DND-41 (cell line): ENCODE measurements at regions not wholly inside any gene's neighbourhood (a gene's known extent, or its start where the extent isn't known, plus 50 kb on each side); places are given as distances from the start of the nearest gene placed in this dataset.

Experiments used
- ATAC-seq: fragments of 200-7000 bp; cut with Tn5 transposase; 3 replicates; pipeline ENCODE4 v1.9.1; 2021; ENCODE audit warnings: low read depth; ENCODE audit not compliant: insufficient read depth
- DNase-seq: peaks from one replicate; pipeline ENCODE4 v3.0.0-alpha.2; 2020
- H2AFZ ChIP-seq: 2 replicates; pipeline ENCODE4 v1.6.0; 2012; ENCODE audit warnings: low read depth, low read length
- H3K27ac ChIP-seq: 2 replicates; pipeline ENCODE4 v1.5.1; 2012; ENCODE audit warnings: low read length, inconsistent platforms
- H3K27me3 ChIP-seq: fragments of 200-600 bp; sonication (generic); 2 replicates; pipeline ENCODE4 v1.6.0; 2012; ENCODE audit warnings: low read length, mild to moderate bottlenecking, inconsistent platforms; ENCODE audit not compliant: insufficient read depth, poor library complexity
- H3K36me3 ChIP-seq: 2 replicates; pipeline ENCODE4 v1.5.1; 2012; ENCODE audit warnings: low read length, inconsistent platforms; ENCODE audit not compliant: insufficient read depth
- H3K4me1 ChIP-seq: 2 replicates; pipeline ENCODE4 v1.5.1; 2012; ENCODE audit warnings: mild to moderate bottlenecking, low read length; ENCODE audit not compliant: insufficient read depth
- H3K4me2 ChIP-seq: 2 replicates; pipeline ENCODE4 v1.6.0; 2012; ENCODE audit warnings: mild to moderate bottlenecking, moderate library complexity, low read length, inconsistent platforms; ENCODE audit not compliant: insufficient read depth
- H3K4me3 ChIP-seq, 2 experiments: fragments of 200-600 bp in 1 of 2; shearing (Covaris generic) in 1 of 2; 2 replicates each; pipeline ENCODE4 v1.5.1; 2012 to 2016; ENCODE audit warnings: inconsistent platforms in 2 of 2, low read length in 2 of 2, mild to moderate bottlenecking in 2 of 2, low read depth in 1 of 2, moderate library complexity in 1 of 2
- H3K79me2 ChIP-seq: 2 replicates; pipeline ENCODE4 v1.6.0; 2012; ENCODE audit warnings: low read length, inconsistent platforms; ENCODE audit not compliant: insufficient read depth
- H3K9ac ChIP-seq: 2 replicates; pipeline ENCODE4 v1.6.0; 2012; ENCODE audit warnings: low read depth, mild to moderate bottlenecking, inconsistent platforms, low read length, moderate library complexity
- H3K9me3 ChIP-seq: 2 replicates; pipeline ENCODE4 v1.5.1; 2012; ENCODE audit warnings: low read length, moderate library complexity, mild to moderate bottlenecking, inconsistent platforms; ENCODE audit not compliant: insufficient read depth, severe bottlenecking
- H4K20me1 ChIP-seq: 2 replicates; pipeline ENCODE4 v1.6.0; 2012; ENCODE audit warnings: low read length; ENCODE audit not compliant: insufficient read depth
- CTCF ChIP-seq: IDR thresholded peaks from 2 replicates; pipeline ENCODE4 v1.5.1; 2012; ENCODE audit warnings: borderline replicate concordance, low read length, moderate library complexity, mild to moderate bottlenecking; ENCODE audit not compliant: poor library complexity, severe bottlenecking; ENCODE audit errors: extremely low read depth
- EZH2 ChIP-seq: IDR thresholded peaks from 3 replicates; pipeline ENCODE4 v1.6.1; 2012; ENCODE audit warnings: borderline replicate concordance, low read depth, mild to moderate bottlenecking, moderate library complexity, low read length, inconsistent platforms; ENCODE audit not compliant: severe bottlenecking

GRCh38 chr13:31610270-31610998 lies 128.9 kb upstream of the RXFP2 start:
- H2AFZ ChIP-seq = no peak overlapping the region
- DNase-seq = no peak
- H3K27ac ChIP-seq = no peak overlapping the region
- no peaks in the 10 kb centered on the region for H4K20me1 ChIP-seq
- H3K4me3 ChIP-seq = no peak overlapping the region
- no peak overlapping the region for H3K9ac ChIP-seq
- H3K79me2 ChIP-seq = no peaks in the 10 kb centered on the region
- no peaks in the 10 kb centered on the region for H3K4me1 ChIP-seq
- H3K36me3 ChIP-seq = no peaks in the 10 kb centered on the region
- H3K4me2 ChIP-seq = no peak overlapping the region
- TF ChIP-seq CTCF (no peak), EZH2 (no peak)
- no peaks in the 10 kb centered on the region for H3K9me3 ChIP-seq
- no peak for ATAC-seq
- H3K27me3 ChIP-seq = no peaks in the 10 kb centered on the region

DNA sequence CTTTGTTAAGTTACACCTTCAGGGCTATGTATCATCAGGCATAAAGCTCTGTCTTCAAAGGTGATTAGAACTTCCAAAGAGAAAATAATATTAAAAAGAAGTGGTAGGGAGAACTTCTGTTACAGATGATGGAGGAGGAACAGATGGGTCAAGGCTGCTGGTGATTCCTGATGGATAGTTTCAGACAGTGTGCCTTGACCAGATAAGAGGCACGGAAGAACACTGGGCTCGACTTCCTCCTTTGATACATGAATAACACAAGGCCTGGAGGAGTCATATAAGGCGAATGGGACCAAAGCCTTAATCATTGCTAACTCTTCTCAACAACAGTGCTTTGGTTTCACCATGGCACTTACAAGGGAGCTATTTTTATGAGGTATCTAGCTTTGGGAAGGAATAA lies 128.1 kb upstream of the RXFP2 start:
- Histone ChIP-seq H3K79me2 (no peaks in the 10 kb centered on the region), H2AFZ (no peak overlapping the region), H3K27me3 (no peaks in the 10 kb centered on the region), H3K9me3 (no peaks in the 10 kb centered on the region), H3K4me3 (no peak overlapping the region), H3K27ac (no peak overlapping the region), H3K4me1 (no peaks in the 10 kb centered on the region), H3K9ac (no peak overlapping the region), H3K4me2 (no peak overlapping the region), H3K36me3 (no peaks in the 10 kb centered on the region), H4K20me1 (no peaks in the 10 kb centered on the region)
- DNase-seq (no peak), ATAC-seq (no peak)
- TF ChIP-seq EZH2 = no peak
- TF ChIP-seq CTCF = no peak

- H3K79me2 ChIP-seq = no peaks in the 10 kb centered on the region
- ATAC-seq (no peak), DNase-seq (no peak)
- no peak overlapping the region for H3K9ac ChIP-seq
- no peak overlapping the region for H2AFZ ChIP-seq
- H3K4me2 ChIP-seq = no peak overlapping the region
- no peak overlapping the region for H3K4me3 ChIP-seq
- no peaks in the 10 kb centered on the region for H3K4me1 ChIP-seq
- no peaks in the 10 kb centered on the region for H4K20me1 ChIP-seq
- H3K27me3 ChIP-seq = no peaks in the 10 kb centered on the region
- no peak overlapping the region for H3K27ac ChIP-seq
- no peaks in the 10 kb centered on the region for H3K9me3 ChIP-seq
- H3K36me3 ChIP-seq = no peaks in the 10 kb centered on the region
- no peak for TF ChIP-seq CTCF
- TF ChIP-seq EZH2 = no peak
Observed at GRCh38 chr13:31614073-31614472, 125.3 kb upstream of the RXFP2 start.
